Upper lobe of left lung (tissue), 6 donors: ENCODE measurements at regions not wholly inside any gene's neighbourhood (a gene's known extent, or its start where the extent isn't known, plus 50 kb on each side); places are given as distances from the start of the nearest gene placed in this dataset.

Experiments
- ATAC-seq, 2 donors: fragments of 200-7000 bp; cut with Tn5 transposase; one replicate each; pipeline ENCODE4 v1.9.1; 2022; ENCODE audit warnings: mild to moderate bottlenecking in 2 of 2, moderate library complexity in 2 of 2; ENCODE audit not compliant: low FRiP score in 2 of 2
- DNase-seq, 2 donors: peaks; one replicate each; pipeline ENCODE4 v3.0.0-alpha.2; 2019 to 2020
- H3K27ac ChIP-seq, 4 donors: fragments of 200-600 bp; sonication (generic); one replicate each; pipeline ENCODE4 v1.5.1; 2016 to 2019
- H3K27me3 ChIP-seq, 4 donors: fragments of 200-600 bp; sonication (generic); one replicate each; pipeline ENCODE4 v1.5.1; 2017 to 2019
- H3K36me3 ChIP-seq, 4 donors: fragments of 200-600 bp; sonication (generic); one replicate each; pipeline ENCODE4 v1.5.1; 2016 to 2019
- H3K4me1 ChIP-seq, 4 donors: fragments of 200-600 bp; sonication (generic); one replicate each; pipeline ENCODE4 v1.5.1; 2018 to 2019
- H3K4me3 ChIP-seq, 4 donors: fragments of 200-600 bp; sonication (generic); one replicate each; pipeline ENCODE4 v1.5.1; 2017 to 2019; ENCODE audit warnings: mild to moderate bottlenecking in 2 of 4, moderate library complexity in 1 of 4
- H3K9me3 ChIP-seq, 4 donors: fragments of 200-600 bp; sonication (generic); one replicate each; pipeline ENCODE4 v1.5.1; 2018 to 2019
- CTCF ChIP-seq, 6 experiments: fragments of 450-650 bp in 4 of 6; fragments of 200-600 bp in 2 of 6; sonication (generic) in 2 of 6; IDR thresholded peaks; one replicate each; pipeline ENCODE4 v1.5.1; 2016 to 2019; ENCODE audit warnings: antibody characterized with exemption in 6 of 6
- EP300 ChIP-seq, 4 donors: sonication (generic); formaldehyde crosslinking; IDR thresholded peaks; one replicate each; pipeline ENCODE4 v1.5.1; 2017; ENCODE audit warnings: antibody characterized with exemption in 4 of 4, control low read depth in 2 of 4
- POLR2A ChIP-seq, 4 donors: fragments of 450-650 bp; IDR thresholded peaks; one replicate each; pipeline ENCODE4 v1.5.1; 2016 to 2017; ENCODE audit warnings: antibody characterized with exemption in 4 of 4, mild to moderate bottlenecking in 2 of 4
- POLR2AphosphoS5 ChIP-seq, 2 donors: sonication (generic); formaldehyde crosslinking; IDR thresholded peaks; one replicate each; pipeline ENCODE4 v1.5.1; 2017; ENCODE audit warnings: antibody characterized with exemption in 2 of 2
- WGBS, 2 donors: methylation state at CpG; one replicate each; pipeline ENCODE4 v1.1.5; 2017 to 2018; 5-methylcytosine and 5-hydroxymethylcytosine counted together
- donor health status: DM: no; HTN: no; CAD: no; lungs with moderate emphysema.
- donor health status: DM: no; HTN: yes; CAD: no; lungs with severe emphysema.

GRCh38 chr14:104367866-104368750 is 211.5 kb upstream of the C14orf180 start:
- H3K9me3 ChIP-seq = no peaks in the 10 kb centered on the region
- H3K4me1 ChIP-seq = no peaks in the 10 kb centered on the region
- DNase-seq (peak in 1 of 2 donors; percentile 77), ATAC-seq (no peak)
- H3K36me3 ChIP-seq = no peaks in the 10 kb centered on the region
- TF ChIP-seq CTCF (IDR thresholded peaks at IDR 0.05) = no peak
- no peak for TF ChIP-seq EP300 (IDR thresholded peaks at IDR 0.05)
- TF ChIP-seq POLR2AphosphoS5 (IDR thresholded peaks at IDR 0.05) = no peak
- TF ChIP-seq POLR2A (IDR thresholded peaks at IDR 0.05) = no peak
- 82 to 89% methylated on average over 21 to 36 of the region's 36 CpGs for WGBS, 2 donors
- H3K27ac ChIP-seq = no peak overlapping the region
- H3K4me3 ChIP-seq = no peak overlapping the region
- no peaks in the 10 kb centered on the region for H3K27me3 ChIP-seq

GRCh38 chr14:104368751-104369100 is 210.8 kb upstream of the C14orf180 start:
- Histone ChIP-seq H3K4me3 (no peak overlapping the region), H3K9me3 (no peaks in the 10 kb centered on the region), H3K27me3 (no peaks in the 10 kb centered on the region), H3K36me3 (no peaks in the 10 kb centered on the region), H3K4me1 (no peaks in the 10 kb centered on the region), H3K27ac (no peak overlapping the region)
- no peak for TF ChIP-seq POLR2A (IDR thresholded peaks at IDR 0.05)
- no peak for TF ChIP-seq POLR2AphosphoS5 (IDR thresholded peaks at IDR 0.05)
- TF ChIP-seq CTCF (IDR thresholded peaks at IDR 0.05) = no peak
- TF ChIP-seq EP300 (IDR thresholded peaks at IDR 0.05) = no peak
- 67 to 100% methylated on average over 1 to 4 of the region's 9 CpGs for WGBS, 2 donors
- ATAC-seq (no peak), DNase-seq (peak in 1 of 2 donors; percentile 66)

- DNase-seq (no peak), ATAC-seq (no peak)
- Histone ChIP-seq H3K27me3 (no peaks in the 10 kb centered on the region), H3K36me3 (no peaks in the 10 kb centered on the region), H3K9me3 (no peaks in the 10 kb centered on the region), H3K4me3 (no peak overlapping the region), H3K27ac (no peak overlapping the region), H3K4me1 (no peaks in the 10 kb centered on the region)
- 79 to 82% methylated on average over 6 to 8 of the region's 8 CpGs for WGBS, 2 donors
- TF ChIP-seq EP300 (IDR thresholded peaks at IDR 0.05) = no peak
- TF ChIP-seq POLR2AphosphoS5 (IDR thresholded peaks at IDR 0.05) = no peak
- TF ChIP-seq POLR2A (IDR thresholded peaks at IDR 0.05) = no peak
- no peak for TF ChIP-seq CTCF (IDR thresholded peaks at IDR 0.05)
These were observed 210.4 kb upstream of the C14orf180 start for GRCh38 chr14:104369208-104369607.

GRCh38 chr14:104370256-104370870 is 209.2 kb upstream of the C14orf180 start:
- Histone ChIP-seq H3K27ac (no peak overlapping the region), H3K27me3 (no peaks in the 10 kb centered on the region), H3K4me1 (no peaks in the 10 kb centered on the region), H3K36me3 (no peaks in the 10 kb centered on the region), H3K9me3 (no peaks in the 10 kb centered on the region), H3K4me3 (no peak overlapping the region)
- ATAC-seq (no peak), DNase-seq (peak in 1 of 2 donors; percentile 54)
- WGBS, 2 donors = 56 to 75% methylated on average over 20 to 22 of the region's 22 CpGs
- peak in 3 of 6 experiments; percentile 28 to 32 (median 29) for TF ChIP-seq CTCF (IDR thresholded peaks at IDR 0.05)
- no peak for TF ChIP-seq POLR2A (IDR thresholded peaks at IDR 0.05)
